WTC11 (cell line): ENCODE measurements at regions not wholly inside any gene's neighbourhood (a gene's known extent, or its start where the extent isn't known, plus 50 kb on each side); places are given as distances from the start of the nearest gene placed in this dataset.

ENCODE experiments used
- ATAC-seq: fragments of 200-7000 bp; cut with Tn5 transposase; 2 replicates; pipeline ENCODE4 v1.10.0; 2021; ENCODE audit warnings: mild to moderate bottlenecking, moderate library complexity
- CTCF ChIA-PET: fragments of 300-600 bp; sonication (Branson Sonifier 250); formaldehyde crosslinking; loops from one replicate; lab custom pipeline; 2021; ENCODE audit warnings: antibody characterized with exemption; lab: Charles Lee
- POLR2A ChIA-PET: fragments of 350-600 bp; sonication (Branson Sonifier 250); formaldehyde crosslinking; loops from one replicate; lab custom pipeline; 2021; ENCODE audit warnings: antibody characterized with exemption; lab: Charles Lee
- DNase-seq: peaks from one replicate; pipeline ENCODE4 v3.0.0; 2021; ENCODE audit warnings: low spot score
- H3K27ac Mint-ChIP-seq: 2 replicates; pipeline ENCODE4 v1.8.0; 2021; ENCODE audit warnings: mixed read lengths
- H3K27me3 Mint-ChIP-seq: 2 replicates; pipeline ENCODE4 v1.8.0; 2021; ENCODE audit warnings: low read depth, mild to moderate bottlenecking, moderate library complexity, mixed read lengths
- H3K36me3 Mint-ChIP-seq: 2 replicates; pipeline ENCODE4 v1.8.0; 2021; ENCODE audit warnings: mixed read lengths
- H3K4me1 Mint-ChIP-seq: 2 replicates; pipeline ENCODE4 v1.8.0; 2022; ENCODE audit warnings: mixed read lengths
- H3K4me3 Mint-ChIP-seq: 2 replicates; pipeline ENCODE4 v1.8.0; 2021; ENCODE audit warnings: mild to moderate bottlenecking, moderate library complexity, mixed read lengths
- H3K9me3 Mint-ChIP-seq: 2 replicates; pipeline ENCODE4 v1.8.0; 2021; ENCODE audit warnings: mixed read lengths
- AR ChIP-seq: fragments of 250-450 bp; sonication (Bioruptor Pico); IDR thresholded peaks from 2 replicates; pipeline ENCODE4 v1.9.0; 2021; ENCODE audit warnings: mild to moderate bottlenecking
- ATF3 ChIP-seq: sonication (generic); formaldehyde crosslinking; conservative IDR thresholded peaks from 2 replicates; pipeline ENCODE4 v1.8.1; 2022; ENCODE audit warnings: mild to moderate bottlenecking, missing genetic modification reagents
- CBFB ChIP-seq: sonication (generic); formaldehyde crosslinking; IDR thresholded peaks from 2 replicates; pipeline ENCODE4 v1.8.1; 2022; ENCODE audit warnings: mild to moderate bottlenecking, low read depth, missing genetic modification reagents
- CDX4 ChIP-seq: fragments of 250-450 bp; sonication (Bioruptor Pico); IDR thresholded peaks from 2 replicates; pipeline ENCODE4 v1.9.0; 2021; ENCODE audit warnings: moderate library complexity, mild to moderate bottlenecking, inconsistent platforms, borderline replicate concordance
- FOXP4 ChIP-seq: sonication (generic); formaldehyde crosslinking; IDR thresholded peaks from 2 replicates; pipeline ENCODE4 v1.8.0; 2022; ENCODE audit warnings: mild to moderate bottlenecking, missing genetic modification reagents
- IRF2 ChIP-seq: sonication (generic); formaldehyde crosslinking; IDR thresholded peaks from 2 replicates; pipeline ENCODE4 v1.8.0; 2022; ENCODE audit warnings: low read depth, missing genetic modification reagents, borderline replicate concordance
- MAX ChIP-seq: sonication (generic); formaldehyde crosslinking; IDR thresholded peaks from 2 replicates; pipeline ENCODE4 v1.8.0; 2022; ENCODE audit warnings: mild to moderate bottlenecking, missing genetic modification reagents
- NFE2L1 ChIP-seq: sonication (generic); formaldehyde crosslinking; IDR thresholded peaks from 2 replicates; pipeline ENCODE4 v1.8.1; 2023; ENCODE audit warnings: missing genetic modification reagents
- PRDM15 ChIP-seq: sonication (generic); formaldehyde crosslinking; IDR thresholded peaks from 2 replicates; pipeline ENCODE4 v1.8.0; 2022; ENCODE audit warnings: missing genetic modification reagents
- PRRX2 ChIP-seq: fragments of 250-450 bp; sonication (Bioruptor Pico); IDR thresholded peaks from 2 replicates; pipeline ENCODE4 v1.8.0; 2021; ENCODE audit warnings: mild to moderate bottlenecking
- RORB ChIP-seq: fragments of 250-450 bp; sonication (Bioruptor Pico); IDR thresholded peaks from 2 replicates; pipeline ENCODE4 v1.9.0; 2021; ENCODE audit warnings: mild to moderate bottlenecking
- SMAD4 ChIP-seq: sonication (generic); formaldehyde crosslinking; IDR thresholded peaks from 2 replicates; pipeline ENCODE4 v1.8.0; 2022; ENCODE audit warnings: mild to moderate bottlenecking, missing genetic modification reagents
- SOX15 ChIP-seq: fragments of 250-450 bp; sonication (Bioruptor Pico); IDR thresholded peaks from 2 replicates; pipeline ENCODE4 v1.9.0; 2021; ENCODE audit warnings: mild to moderate bottlenecking
- TCF7 ChIP-seq: sonication (generic); formaldehyde crosslinking; IDR thresholded peaks from 2 replicates; pipeline ENCODE4 v1.8.0; 2022; ENCODE audit warnings: mild to moderate bottlenecking, low read depth, missing genetic modification reagents, moderate library complexity
- ZMAT4 ChIP-seq: fragments of 250-450 bp; sonication (Bioruptor Pico); IDR thresholded peaks from 2 replicates; pipeline ENCODE4 v1.9.0; 2021; ENCODE audit warnings: mild to moderate bottlenecking
- ZNF317 ChIP-seq: sonication (generic); formaldehyde crosslinking; IDR thresholded peaks from 2 replicates; pipeline ENCODE4 v1.8.1; 2023; ENCODE audit warnings: low read depth, mild to moderate bottlenecking, moderate library complexity, missing genetic modification reagents, borderline replicate concordance
- ZNF416 ChIP-seq: fragments of 250-450 bp; sonication (Bioruptor Pico); IDR thresholded peaks from 2 replicates; pipeline ENCODE4 v1.9.0; 2021; ENCODE audit warnings: mild to moderate bottlenecking, inconsistent platforms
- ZNF423 ChIP-seq: fragments of 250-450 bp; sonication (Bioruptor Pico); IDR thresholded peaks from 2 replicates; pipeline ENCODE4 v2.1.2; 2022; ENCODE audit warnings: mild to moderate bottlenecking, moderate library complexity
- ZNF425 ChIP-seq: fragments of 250-450 bp; sonication (Bioruptor Pico); conservative IDR thresholded peaks from 2 replicates; pipeline ENCODE4 v1.9.0; 2021; ENCODE audit warnings: mild to moderate bottlenecking
- ZNF532 ChIP-seq: fragments of 250-450 bp; sonication (Bioruptor Pico); IDR thresholded peaks from 2 replicates; pipeline ENCODE4 v1.9.0; 2021; ENCODE audit warnings: mild to moderate bottlenecking, borderline replicate concordance

GRCh38 chr7:96936621-96937020 lies 68.7 kb upstream of the DLX6 start:
- Mint-ChIP-seq H3K4me3 (no peak overlapping the region), H3K4me1 (peaks cover 2% of the 10 kb centered on the region), H3K27ac (no peak overlapping the region), H3K27me3 (no peaks in the 10 kb centered on the region), H3K36me3 (no peaks in the 10 kb centered on the region), H3K9me3 (no peaks in the 10 kb centered on the region)
- CTCF ChIA-PET, result no interaction called here
- no peak for TF ChIP-seq AR
- TF ChIP-seq CBFB (CRISPR knock-in tag), result no peak
- no peak for TF ChIP-seq FOXP4 (CRISPR knock-in tag)
- TF ChIP-seq ZNF423, result no peak
- TF ChIP-seq ZNF317 (CRISPR knock-in tag), result no peak
- no peak for TF ChIP-seq ZNF425 (CRISPR knock-in tag)
- TF ChIP-seq ATF3 (CRISPR knock-in tag), result no peak
- no peak for TF ChIP-seq SMAD4 (CRISPR knock-in tag)
- TF ChIP-seq NFE2L1 (CRISPR knock-in tag), result no peak
- no peak for TF ChIP-seq PRDM15 (CRISPR knock-in tag)
- TF ChIP-seq SOX15, result no peak
- no peak for TF ChIP-seq MAX (CRISPR knock-in tag)
- POLR2A ChIA-PET, result no interaction called here
- DNase-seq (no peak), ATAC-seq (no peak)

GRCh38 chr7:96942112-96942511 lies 63.2 kb upstream of the DLX6 start:
- CTCF ChIA-PET, result no interaction called here
- H3K9me3 Mint-ChIP-seq, result no peaks in the 10 kb centered on the region
- H3K27ac Mint-ChIP-seq, result no peak overlapping the region
- H3K4me1 Mint-ChIP-seq, result peaks cover 4% of the 10 kb centered on the region
- H3K36me3 Mint-ChIP-seq, result no peaks in the 10 kb centered on the region
- POLR2A ChIA-PET, result no interaction called here
- ATAC-seq (no peak), DNase-seq (no peak)
- no peak overlapping the region for H3K4me3 Mint-ChIP-seq
- no peaks in the 10 kb centered on the region for H3K27me3 Mint-ChIP-seq
- TF ChIP-seq PRRX2 (CRISPR knock-in tag) (no peak), ZMAT4 (CRISPR knock-in tag) (no peak), ZNF532 (CRISPR knock-in tag) (no peak), TCF7 (CRISPR knock-in tag) (no peak), IRF2 (CRISPR knock-in tag) (no peak), CDX4 (CRISPR knock-in tag) (no peak), ZNF416 (no peak), RORB (CRISPR knock-in tag) (no peak)
